Liver (tissue), 8 donors: ENCODE measurements at regions not wholly inside any gene's neighbourhood (a gene's known extent, or its start where the extent isn't known, plus 50 kb on each side); places are given as distances from the start of the nearest gene placed in this dataset.

Experiments used
- DNase-seq: peaks from one replicate; pipeline ENCODE4 v3.0.0-alpha.2; 2017; ENCODE audit warnings: low spot score
- H3K27ac ChIP-seq, 2 donors: one replicate each; pipeline ENCODE4 v1.7.0; 2013; ENCODE audit warnings: inconsistent platforms in 2 of 2, low read length in 2 of 2, control low read depth in 1 of 2, low read depth in 1 of 2, mild to moderate bottlenecking in 1 of 2
- H3K27me3 ChIP-seq, 4 donors: one replicate each; pipeline versions ENCODE4 v1.6.1 to v1.7.0; 2013; ENCODE audit warnings: low read length in 3 of 4, inconsistent platforms in 1 of 4, mild to moderate bottlenecking in 1 of 4, moderate library complexity in 1 of 4; ENCODE audit not compliant: control insufficient read depth in 4 of 4, insufficient read depth in 4 of 4
- H3K36me3 ChIP-seq, 4 donors: one replicate each; pipeline versions ENCODE4 v1.6.1 to v1.7.0; 2013; ENCODE audit warnings: low read length in 3 of 4, mild to moderate bottlenecking in 3 of 4, low read depth in 1 of 4, moderate library complexity in 1 of 4; ENCODE audit not compliant: control insufficient read depth in 4 of 4, insufficient read depth in 3 of 4
- H3K4me1 ChIP-seq, 4 donors: one replicate each; pipeline versions ENCODE4 v1.6.1 to v1.7.0; 2013; ENCODE audit warnings: low read length in 3 of 4, mild to moderate bottlenecking in 3 of 4, moderate library complexity in 1 of 4; ENCODE audit not compliant: control insufficient read depth in 4 of 4, insufficient read depth in 4 of 4
- H3K4me3 ChIP-seq, 3 donors: one replicate each; pipeline versions ENCODE4 v1.6.1 to v1.7.0; 2013; ENCODE audit warnings: low read length in 3 of 3, control low read depth in 1 of 3, low read depth in 1 of 3, mild to moderate bottlenecking in 1 of 3
- H3K9ac ChIP-seq, 2 donors: one replicate each; pipeline ENCODE4 v1.7.0; 2013; ENCODE audit warnings: low read length in 2 of 2, mild to moderate bottlenecking in 2 of 2, moderate library complexity in 2 of 2, control low read depth in 1 of 2, low read depth in 1 of 2
- H3K9me3 ChIP-seq, 4 donors: one replicate each; pipeline versions ENCODE4 v1.6.1 to v1.7.0; 2013; ENCODE audit warnings: low read length in 3 of 4; ENCODE audit not compliant: control insufficient read depth in 4 of 4
- FOXA1 ChIP-seq: IDR thresholded peaks from 2 replicates; pipeline ENCODE4 v1.6.1; 2016; ENCODE audit warnings: antibody characterized with exemption
- FOXA2 ChIP-seq: IDR thresholded peaks from 2 replicates; pipeline ENCODE4 v1.6.1; 2016; ENCODE audit warnings: antibody characterized with exemption
- HNF4A ChIP-seq, 2 donors: conservative IDR thresholded peaks; 2 replicates each; pipeline ENCODE4 v1.6.1; 2016; ENCODE audit warnings: antibody characterized with exemption in 2 of 2, mild to moderate bottlenecking in 2 of 2
- RAD21 ChIP-seq, 2 donors: IDR thresholded peaks; 2 replicates each; pipeline ENCODE4 v1.6.1; 2016; ENCODE audit warnings: antibody characterized with exemption in 2 of 2, mild to moderate bottlenecking in 2 of 2
- RXRA ChIP-seq, 2 donors: IDR thresholded peaks; 2 replicates each; pipeline ENCODE4 v1.6.1; 2017 to 2018; ENCODE audit warnings: antibody characterized with exemption in 2 of 2, mild to moderate bottlenecking in 1 of 2
- SP1 ChIP-seq: IDR thresholded peaks from 2 replicates; pipeline ENCODE4 v1.6.1; 2018; ENCODE audit warnings: antibody characterized with exemption, mild to moderate bottlenecking
- WGBS: extraction: QIAGEN DNeasy Blood & Tissue Kit; methylation state at CpG from one replicate; pipeline ENCODE4 v1.1.7; 2013; 5-methylcytosine and 5-hydroxymethylcytosine counted together
- TF ChIP-seq, protein P1 (sequence below): IDR thresholded peaks from 2 replicates; pipeline ENCODE4 v1.6.1; 2016; ENCODE audit warnings: antibody characterized with exemption
- TF ChIP-seq, protein P2 (sequence below): fragments of 150-350 bp; IDR thresholded peaks from 2 replicates; pipeline ENCODE4 v1.5.1; 2017; ENCODE audit warnings: improper control_type of control experiment, low read depth, low read length; ENCODE audit not compliant: missing input control
- donor health status: healthy.
- donor health status: healthy.
- donor health status: healthy.
- donor health status: healthy.
- donor health status: healthy.

DNA sequence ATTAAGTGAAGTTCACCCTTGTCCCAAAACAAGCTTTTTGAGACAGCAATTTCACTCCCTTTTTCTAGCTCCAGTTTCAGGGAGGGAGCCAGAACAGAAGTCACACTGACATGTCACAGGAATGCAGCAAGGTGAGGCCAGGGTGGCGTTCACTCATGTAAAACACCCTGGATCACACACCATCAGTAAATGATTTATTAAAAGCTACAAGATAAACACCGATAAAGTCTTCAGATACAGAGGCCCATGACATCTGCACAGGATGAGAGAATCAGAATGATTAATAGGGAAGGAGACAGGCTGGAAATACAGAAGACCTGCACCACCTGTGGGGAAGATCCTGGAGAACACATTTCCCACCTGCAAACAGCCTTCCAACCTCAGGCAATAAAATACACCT, 77.5 kb upstream of the DYNLRB2 start:
- no peak overlapping the region for H3K9ac ChIP-seq
- H3K36me3 ChIP-seq, result no peaks in the 10 kb centered on the region
- H3K4me3 ChIP-seq, result no peak overlapping the region
- DNase-seq, result no peak
- H3K4me1 ChIP-seq, result peaks cover 7 to 76% (median 59%) of the 10 kb centered on the region in 4 donors
- WGBS, result 31% methylated on average over 2 of the region's 2 CpGs
- no peaks in the 10 kb centered on the region for H3K9me3 ChIP-seq
- H3K27ac ChIP-seq, result no peak overlapping the region
- TF ChIP-seq RAD21 (IDR thresholded peaks at IDR 0.05) (peak in 1 of 2 donors; percentile 19), FOXA1 (no peak), SP1 (peak; percentile 47)
- TF ChIP-seq, protein P1, sequence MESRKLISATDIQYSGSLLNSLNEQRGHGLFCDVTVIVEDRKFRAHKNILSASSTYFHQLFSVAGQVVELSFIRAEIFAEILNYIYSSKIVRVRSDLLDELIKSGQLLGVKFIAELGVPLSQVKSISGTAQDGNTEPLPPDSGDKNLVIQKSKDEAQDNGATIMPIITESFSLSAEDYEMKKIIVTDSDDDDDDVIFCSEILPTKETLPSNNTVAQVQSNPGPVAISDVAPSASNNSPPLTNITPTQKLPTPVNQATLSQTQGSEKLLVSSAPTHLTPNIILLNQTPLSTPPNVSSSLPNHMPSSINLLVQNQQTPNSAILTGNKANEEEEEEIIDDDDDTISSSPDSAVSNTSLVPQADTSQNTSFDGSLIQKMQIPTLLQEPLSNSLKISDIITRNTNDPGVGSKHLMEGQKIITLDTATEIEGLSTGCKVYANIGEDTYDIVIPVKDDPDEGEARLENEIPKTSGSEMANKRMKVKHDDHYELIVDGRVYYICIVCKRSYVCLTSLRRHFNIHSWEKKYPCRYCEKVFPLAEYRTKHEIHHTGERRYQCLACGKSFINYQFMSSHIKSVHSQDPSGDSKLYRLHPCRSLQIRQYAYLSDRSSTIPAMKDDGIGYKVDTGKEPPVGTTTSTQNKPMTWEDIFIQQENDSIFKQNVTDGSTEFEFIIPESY, result no peak
- H3K27me3 ChIP-seq, result no peaks in the 10 kb centered on the region

GRCh38 chr16:80462917-80463316, 77.9 kb upstream of the DYNLRB2 start:
- WGBS, result 36% methylated on average over 7 of the region's 7 CpGs
- no peaks in the 10 kb centered on the region for H3K36me3 ChIP-seq
- peaks cover 7 to 76% (median 59%) of the 10 kb centered on the region in 4 donors for H3K4me1 ChIP-seq
- H3K27ac ChIP-seq, result no peak overlapping the region
- TF ChIP-seq HNF4A (conservative IDR thresholded peaks at IDR 0.05) (no peak), SP1 (peak; percentile 20), FOXA1 (peak; percentile 66), FOXA2 (peak; percentile 85), RXRA (IDR thresholded peaks at IDR 0.05) (peak in 1 of 2 donors; percentile 39)
- H3K27me3 ChIP-seq, result no peaks in the 10 kb centered on the region
- no peak overlapping the region for H3K9ac ChIP-seq
- H3K4me3 ChIP-seq, result no peak overlapping the region
- no peaks in the 10 kb centered on the region for H3K9me3 ChIP-seq
- no peak for DNase-seq

- Histone ChIP-seq H3K9ac (no peak overlapping the region), H3K4me3 (no peak overlapping the region), H3K9me3 (no peaks in the 10 kb centered on the region), H3K36me3 (no peaks in the 10 kb centered on the region), H3K4me1 (peaks cover 7 to 64% (median 48%) of the 10 kb centered on the region in 4 donors), H3K27me3 (no peaks in the 10 kb centered on the region), H3K27ac (no peak overlapping the region)
- DNase-seq, result no peak
- 14% methylated on average over 1 of the region's 1 CpG for WGBS
- peak in 1 of 2 donors; percentile 32 for TF ChIP-seq HNF4A (conservative IDR thresholded peaks at IDR 0.05)
- TF ChIP-seq SP1, result no peak
Measured at GRCh38 chr16:80460988-80461387, 79.8 kb upstream of the DYNLRB2 start.

- Histone ChIP-seq H3K4me3 (no peak overlapping the region), H3K9ac (no peak overlapping the region), H3K36me3 (no peaks in the 10 kb centered on the region), H3K9me3 (no peaks in the 10 kb centered on the region), H3K4me1 (peaks cover 7 to 60% (median 44%) of the 10 kb centered on the region in 4 donors), H3K27me3 (no peaks in the 10 kb centered on the region), H3K27ac (peak overlapping the region in 1 of 2 donors; percentile 41)
- TF ChIP-seq, protein P2, sequence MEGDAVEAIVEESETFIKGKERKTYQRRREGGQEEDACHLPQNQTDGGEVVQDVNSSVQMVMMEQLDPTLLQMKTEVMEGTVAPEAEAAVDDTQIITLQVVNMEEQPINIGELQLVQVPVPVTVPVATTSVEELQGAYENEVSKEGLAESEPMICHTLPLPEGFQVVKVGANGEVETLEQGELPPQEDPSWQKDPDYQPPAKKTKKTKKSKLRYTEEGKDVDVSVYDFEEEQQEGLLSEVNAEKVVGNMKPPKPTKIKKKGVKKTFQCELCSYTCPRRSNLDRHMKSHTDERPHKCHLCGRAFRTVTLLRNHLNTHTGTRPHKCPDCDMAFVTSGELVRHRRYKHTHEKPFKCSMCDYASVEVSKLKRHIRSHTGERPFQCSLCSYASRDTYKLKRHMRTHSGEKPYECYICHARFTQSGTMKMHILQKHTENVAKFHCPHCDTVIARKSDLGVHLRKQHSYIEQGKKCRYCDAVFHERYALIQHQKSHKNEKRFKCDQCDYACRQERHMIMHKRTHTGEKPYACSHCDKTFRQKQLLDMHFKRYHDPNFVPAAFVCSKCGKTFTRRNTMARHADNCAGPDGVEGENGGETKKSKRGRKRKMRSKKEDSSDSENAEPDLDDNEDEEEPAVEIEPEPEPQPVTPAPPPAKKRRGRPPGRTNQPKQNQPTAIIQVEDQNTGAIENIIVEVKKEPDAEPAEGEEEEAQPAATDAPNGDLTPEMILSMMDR, result no peak
- TF ChIP-seq, protein P1, result no peak
- WGBS, result 80% methylated on average over 5 of the region's 5 CpGs
- no peak for DNase-seq
Measured at GRCh38 chr16:80459966-80460365, 80.8 kb upstream of the DYNLRB2 start.
